B cell (primary cell): ENCODE measurements at regions not wholly inside any gene's neighbourhood (a gene's known extent, or its start where the extent isn't known, plus 50 kb on each side); places are given as distances from the start of the nearest gene placed in this dataset.

Source experiments
- ATAC-seq: fragments of 200-7000 bp; cut with Tn5 transposase; one replicate; pipeline ENCODE4 v1.10.0; 2021; ENCODE audit warnings: low read depth, mild to moderate bottlenecking, moderate number of reproducible peaks, moderate library complexity
- CTCF ChIA-PET: fragments of 350-600 bp; sonication (Branson Sonifier 250); formaldehyde crosslinking; loops from one replicate; lab custom pipeline; 2021; ENCODE audit warnings: antibody characterized with exemption, inconsistent platforms; lab: Charles Lee
- POLR2A ChIA-PET: fragments of 350-600 bp; sonication (Branson Sonifier 250); formaldehyde crosslinking; loops from one replicate; lab custom pipeline; 2021; ENCODE audit warnings: antibody characterized with exemption; lab: Charles Lee
- DNase-seq: peaks from one replicate; pipeline ENCODE4 v3.0.0; 2013
- H2AFZ ChIP-seq: 2 replicates; pipeline ENCODE4 v1.6.1; 2012; ENCODE audit warnings: mild to moderate bottlenecking, low read depth, low read length; ENCODE audit not compliant: insufficient read depth, poor library complexity, severe bottlenecking
- H3K27ac ChIP-seq, 2 donors: 1 replicate in 1 of 2; 2 replicates in 1 of 2; pipeline ENCODE4 v1.5.1; 2012 to 2013; ENCODE audit warnings: low read length in 2 of 2, mild to moderate bottlenecking in 2 of 2, moderate library complexity in 1 of 2
- H3K27me3 ChIP-seq, 4 experiments: fragments of 200-600 bp in 1 of 4; sonication (generic) in 1 of 4; replicated peaks in 1 of 4; 1 replicate in 2 of 4; 2 replicates in 2 of 4; pipeline versions ENCODE4 v1.6.1 to v1.7.0; 2013 to 2016; ENCODE audit warnings: low read length in 3 of 4, mild to moderate bottlenecking in 2 of 4, mixed read lengths in 1 of 4, moderate library complexity in 1 of 4; ENCODE audit not compliant: insufficient read depth in 4 of 4, control insufficient read depth in 3 of 4; ENCODE audit errors: control extremely low read depth in 1 of 4
- H3K36me3 ChIP-seq, 2 experiments: replicated peaks in 1 of 2; 1 replicate in 1 of 2; 2 replicates in 1 of 2; pipeline versions ENCODE4 v1.6.1 to v1.7.1; 2013; ENCODE audit warnings: low read length in 1 of 2; ENCODE audit not compliant: insufficient read depth in 2 of 2, control insufficient read depth in 1 of 2; ENCODE audit errors: control extremely low read depth in 1 of 2, extremely low read depth in 1 of 2
- H3K4me1 ChIP-seq, 2 donors: fragments of 200-600 bp in 1 of 2; sonication (generic) in 1 of 2; 1 replicate in 1 of 2; 2 replicates in 1 of 2; pipeline versions ENCODE4 v1.5.1 to v1.6.1; 2013 to 2017; ENCODE audit warnings: low read length in 2 of 2; ENCODE audit not compliant: control insufficient read depth in 2 of 2, insufficient read depth in 2 of 2
- H3K4me2 ChIP-seq: replicated peaks from 2 replicates; pipeline ENCODE3; 2012; ENCODE audit warnings: mild to moderate bottlenecking, low read depth, low read length; ENCODE audit not compliant: poor library complexity, severe bottlenecking
- H3K4me3 ChIP-seq, 5 experiments: fragments of 200-600 bp in 1 of 5; sonication (generic) in 1 of 5; 1 replicate in 3 of 5; 2 replicates in 2 of 5; pipeline versions ENCODE4 v1.5.1 to v1.7.0; 2011 to 2016; ENCODE audit warnings: low read length in 4 of 5, mild to moderate bottlenecking in 4 of 5, low read depth in 2 of 5, control low read depth in 1 of 5, moderate library complexity in 1 of 5; ENCODE audit not compliant: insufficient read depth in 1 of 5; ENCODE audit errors: control extremely low read depth in 1 of 5, extremely low read depth in 1 of 5
- H3K79me2 ChIP-seq: fragments of 200-600 bp; sonication (generic); one replicate; pipeline ENCODE4 v1.6.0; 2016; ENCODE audit warnings: low read length; ENCODE audit not compliant: control insufficient read depth, insufficient read depth
- H3K9ac ChIP-seq: fragments of 200-600 bp; sonication (generic); 2 replicates; pipeline ENCODE4 v1.6.1; 2017; ENCODE audit warnings: mild to moderate bottlenecking, low read length, moderate library complexity
- H3K9me3 ChIP-seq, 3 donors: one replicate each; pipeline versions ENCODE4 v1.6.1 to v1.7.1; 2013; ENCODE audit warnings: low read length in 2 of 3; ENCODE audit not compliant: control insufficient read depth in 2 of 3, insufficient read depth in 1 of 3; ENCODE audit errors: control extremely low read depth in 1 of 3
- H4K20me1 ChIP-seq: 2 replicates; pipeline ENCODE4 v1.6.0; 2012; ENCODE audit warnings: mild to moderate bottlenecking, low read length; ENCODE audit not compliant: insufficient read depth, control insufficient read depth, poor library complexity, severe bottlenecking
- H3K27ac Mint-ChIP-seq: one replicate; pipeline ENCODE4 v1.8.0; 2021; ENCODE audit warnings: mixed read lengths
- H3K27me3 Mint-ChIP-seq: one replicate; pipeline ENCODE4 v1.8.0; 2021; ENCODE audit warnings: mixed read lengths
- H3K4me1 Mint-ChIP-seq: one replicate; pipeline ENCODE4 v1.8.0; 2021; ENCODE audit warnings: mixed read lengths
- H3K4me3 Mint-ChIP-seq: one replicate; pipeline ENCODE4 v1.8.0; 2021; ENCODE audit warnings: mixed read lengths
- H3K9me3 Mint-ChIP-seq: one replicate; pipeline ENCODE4 v1.8.0; 2022; ENCODE audit warnings: mixed read lengths; ENCODE audit not compliant: insufficient read depth
- CTCF ChIP-seq: fragments of 200-600 bp; IDR thresholded peaks from one replicate; pipeline ENCODE4 v1.8.0; 2022; ENCODE audit warnings: antibody characterized with exemption, mild to moderate bottlenecking
- EZH2 ChIP-seq: IDR thresholded peaks from 2 replicates; pipeline ENCODE4 v1.6.1; 2012; ENCODE audit warnings: borderline replicate concordance, low read depth, mild to moderate bottlenecking, moderate library complexity, low read length; ENCODE audit not compliant: insufficient read depth, poor library complexity, severe bottlenecking
- WGBS: methylation state at CpG from one replicate; pipeline ENCODE4 v1.1.5; 2013; ENCODE audit warnings: missing lambda C conversion rate; ENCODE audit not compliant: insufficient coverage; 5-methylcytosine and 5-hydroxymethylcytosine counted together
- intact Hi-C: fragments of 100-400 bp; cut with micrococcal nuclease; formaldehyde crosslinking; loops from one replicate; pipeline ENCODE4 v1.10.0; 2022

DNA sequence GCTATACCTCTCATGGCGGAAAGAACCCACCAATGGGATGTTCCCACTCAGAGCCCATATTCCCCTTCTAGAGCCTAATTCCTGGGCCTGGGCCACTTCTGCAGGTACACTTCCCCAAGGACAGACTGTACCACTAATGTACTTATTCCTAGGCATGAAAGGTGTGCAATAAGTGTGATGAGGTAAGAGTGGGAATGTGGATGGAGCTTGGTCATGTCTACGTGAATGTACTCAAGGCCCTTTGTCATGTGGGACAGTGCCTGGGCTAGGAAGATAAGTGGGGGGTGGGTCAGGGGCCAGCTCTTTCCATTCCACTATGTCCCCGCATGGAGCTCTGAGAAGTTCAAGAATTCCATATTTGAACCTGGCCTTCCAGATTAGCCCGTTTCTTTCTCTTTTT is 63.4 kb upstream of the FUT8 start:
- DNase-seq = no peak
- Histone ChIP-seq H4K20me1 (no peaks in the 10 kb centered on the region), H3K36me3 (no peaks in the 10 kb centered on the region), H3K79me2 (peaks cover 3% of the 10 kb centered on the region), H3K27ac (no peak overlapping the region), H3K9ac (no peak overlapping the region), H3K9me3 (no peaks in the 10 kb centered on the region), H3K4me3 (no peak overlapping the region), H2AFZ (no peak overlapping the region), H3K27me3 (no peaks in the 10 kb centered on the region), H3K4me2 (no peak overlapping the region), H3K4me1 (peaks cover 41 to 54% of the 10 kb centered on the region in 2 donors)
- ATAC-seq = no peak
- 96% methylated on average over 3 of the region's 4 CpGs for WGBS
- TF ChIP-seq CTCF (no peak), EZH2 (no peak)
- H3K9me3 Mint-ChIP-seq = no peaks in the 10 kb centered on the region
- peak overlapping the region; percentile 4 for H3K27ac Mint-ChIP-seq
- H3K4me3 Mint-ChIP-seq = no peak overlapping the region
- CTCF ChIA-PET = interaction anchor here (1.2 to 2.8 kb wide), 3 partner anchors 17 to 185 kb away, joined by 3 to 9 read pairs (median 5); no protein-coding TSS in a partner anchor
- POLR2A ChIA-PET = interaction anchor here (1.0 to 1.3 kb wide), 2 partner anchors 30 to 64 kb away, joined by 3 read pairs; partner anchors contain the start of gene FUT8
- H3K4me1 Mint-ChIP-seq = peaks cover 52% of the 10 kb centered on the region
- intact Hi-C loops = no loop called here
- no peaks in the 10 kb centered on the region for H3K27me3 Mint-ChIP-seq

DNA sequence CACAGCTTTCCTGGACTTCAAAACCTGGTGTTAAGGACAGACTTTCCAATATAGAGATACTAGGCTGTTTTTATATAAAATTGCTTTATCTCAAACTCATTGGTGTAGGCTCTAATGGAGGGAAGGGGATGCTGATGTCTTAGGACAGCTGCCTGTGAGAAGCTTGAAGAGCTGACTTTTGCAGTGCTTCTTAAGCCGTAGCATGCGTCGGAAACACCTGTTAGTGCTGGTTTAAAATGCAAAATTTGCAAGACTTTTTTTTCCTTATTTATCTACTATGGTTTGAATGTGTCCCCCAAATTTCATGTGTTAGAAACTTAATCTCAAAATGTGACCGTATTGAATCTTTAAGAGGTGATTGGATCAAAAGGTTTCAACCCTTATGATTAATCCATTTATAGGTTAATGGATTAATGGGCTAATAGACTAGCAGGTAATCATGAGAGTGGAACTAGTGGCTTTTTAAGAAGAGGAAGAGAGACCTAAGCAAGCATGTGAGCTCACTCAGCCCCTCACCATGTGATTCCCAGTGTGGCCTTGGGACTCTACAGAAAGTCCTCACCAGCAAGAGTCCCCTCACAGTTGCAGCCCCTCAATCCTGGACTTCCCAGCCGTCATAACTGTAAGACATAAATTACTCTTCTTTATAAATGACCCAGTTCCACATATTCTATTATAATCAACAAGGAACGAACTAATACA is 60.9 kb upstream of the FUT8 start:
- DNase-seq (peak; percentile 84), ATAC-seq (peak; percentile 62)
- CTCF ChIA-PET = interaction anchor here (0.9 to 2.8 kb wide), 8 partner anchors 19 to 123 kb away, joined by 3 to 9 read pairs (median 4); no protein-coding TSS in a partner anchor
- TF ChIP-seq EZH2 (no peak), CTCF (no peak)
- H3K4me2 ChIP-seq = peak overlapping the region; percentile 59
- intact Hi-C loops = loop anchor here (1.0 to 5.0 kb wide), 5 partner anchors 15 to 144 kb away; no protein-coding TSS in a partner anchor
- H3K79me2 ChIP-seq = peaks cover 3% of the 10 kb centered on the region
- H3K9me3 ChIP-seq = no peaks in the 10 kb centered on the region
- peak overlapping the region; percentile 30 for H3K9ac ChIP-seq
- no peaks in the 10 kb centered on the region for H4K20me1 ChIP-seq
- Mint-ChIP-seq H3K27ac (peak overlapping the region; percentile 96), H3K9me3 (no peaks in the 10 kb centered on the region), H3K4me3 (peak overlapping the region; percentile 80), H3K27me3 (no peaks in the 10 kb centered on the region), H3K4me1 (peaks cover 65% of the 10 kb centered on the region)
- H3K4me3 ChIP-seq = peak overlapping the region in 1 of 5 experiments; percentile 27
- H3K27ac ChIP-seq = peak overlapping the region; percentile 79 to 81
- no CpG with 5 or more reads among the region's 6 CpGs for WGBS
- no peaks in the 10 kb centered on the region for H3K27me3 ChIP-seq
- H3K36me3 ChIP-seq = no peaks in the 10 kb centered on the region
- H3K4me1 ChIP-seq = peaks cover 46 to 78% of the 10 kb centered on the region in 2 donors
- no peak overlapping the region for H2AFZ ChIP-seq
- POLR2A ChIA-PET = interaction anchor here (0.6 to 2.1 kb wide), 6 partner anchors 33 to 170 kb away, joined by 3 to 13 read pairs (median 6); partner anchors contain the start of gene FUT8
